ENCODE measurements at regions not wholly inside any gene's neighbourhood (a gene's known extent, or its start where the extent isn't known, plus 50 kb on each side); places are given as distances from the start of the nearest gene placed in this dataset.

- in situ Hi-C loops (cut with HindIII; ENCODE audit: low sequenced_read_pairs) = no loop called here
- H3K4me3 ChIP-seq (ENCODE audit: low read depth, low read length) = no peak overlapping the region
- DNase-seq (ENCODE audit: low read depth, low spot score) = no peak
- TF ChIP-seq CTCF (IDR thresholded peaks at IDR 0.05; ENCODE audit: low read depth, low read length) = peak; percentile 2
Measured at GRCh38 chr3:64329037-64329436, 103.8 kb upstream of the PRICKLE2 start.

GRCh38 chr3:64327100-64327804, 102.0 kb upstream of the PRICKLE2 start:
- in situ Hi-C loops (cut with HindIII; ENCODE audit: low sequenced_read_pairs) = no loop called here
- no peak for TF ChIP-seq CTCF (IDR thresholded peaks at IDR 0.05; ENCODE audit: low read depth, low read length)
- no peak overlapping the region for H3K4me3 ChIP-seq (ENCODE audit: low read depth, low read length)
- no peak for DNase-seq (ENCODE audit: low read depth, low spot score)

GRCh38 chr3:64321747-64322146, 96.5 kb upstream of the PRICKLE2 start:
- no peak overlapping the region for H3K4me3 ChIP-seq (ENCODE audit: low read depth, low read length)
- no peak for TF ChIP-seq CTCF (IDR thresholded peaks at IDR 0.05; ENCODE audit: low read depth, low read length)
- in situ Hi-C loops (cut with HindIII; ENCODE audit: low sequenced_read_pairs) = no loop called here
- DNase-seq (ENCODE audit: low read depth, low spot score) = peak; percentile 81

GRCh38 chr3:64319391-64319790, 94.1 kb upstream of the PRICKLE2 start:
- no peak for DNase-seq (ENCODE audit: low read depth, low spot score)
- H3K4me3 ChIP-seq (ENCODE audit: low read depth, low read length) = no peak overlapping the region
- in situ Hi-C loops (cut with HindIII; ENCODE audit: low sequenced_read_pairs) = no loop called here
- peak; percentile 40 for TF ChIP-seq CTCF (IDR thresholded peaks at IDR 0.05; ENCODE audit: low read depth, low read length)

GRCh38 chr3:64318668-64319271, 93.5 kb upstream of the PRICKLE2 start:
- no peak for DNase-seq (ENCODE audit: low read depth, low spot score)
- in situ Hi-C loops (cut with HindIII; ENCODE audit: low sequenced_read_pairs) = no loop called here
- no peak for TF ChIP-seq CTCF (IDR thresholded peaks at IDR 0.05; ENCODE audit: low read depth, low read length)
- H3K4me3 ChIP-seq (ENCODE audit: low read depth, low read length) = no peak overlapping the region

GRCh38 chr3:64318001-64318400, 92.7 kb upstream of the PRICKLE2 start:
- no peak for TF ChIP-seq CTCF (IDR thresholded peaks at IDR 0.05; ENCODE audit: low read depth, low read length)
- H3K4me3 ChIP-seq (ENCODE audit: low read depth, low read length) = no peak overlapping the region
- peak; percentile 47 for DNase-seq (ENCODE audit: low read depth, low spot score)
- in situ Hi-C loops (cut with HindIII; ENCODE audit: low sequenced_read_pairs) = no loop called here

All from astrocyte of the spinal cord (primary cell).